ENCODE measurements at regions not wholly inside any gene's neighbourhood (a gene's known extent, or its start where the extent isn't known, plus 50 kb on each side); places are given as distances from the start of the nearest gene placed in this dataset.

GRCh38 chr10:111532139-111532538 lies 455.3 kb downstream of the ADRA2A start:
- no peak for DNase-seq
- Mint-ChIP-seq H3K27ac (no peak overlapping the region), H3K4me1 (no peaks in the 10 kb centered on the region), H3K36me3 (ENCODE audit: low read depth) (no peaks in the 10 kb centered on the region), H3K27me3 (no peaks in the 10 kb centered on the region), H3K4me3 (no peak overlapping the region), H3K9me3 (no peaks in the 10 kb centered on the region)
- CTCF ChIA-PET, result interaction anchor here (0.7 kb wide), 1 partner anchor 255 kb away, joined by 3 read pairs; no protein-coding TSS in a partner anchor
- POLR2A ChIA-PET, result no interaction called here

GRCh38 chr10:111539246-111539645 lies 462.4 kb downstream of the ADRA2A start:
- H3K27ac Mint-ChIP-seq, result no peak overlapping the region
- H3K9me3 Mint-ChIP-seq, result no peaks in the 10 kb centered on the region
- ChIA-PET POLR2A (no interaction called here), CTCF (no interaction called here)
- H3K36me3 Mint-ChIP-seq (ENCODE audit: low read depth), result no peaks in the 10 kb centered on the region
- no peaks in the 10 kb centered on the region for H3K27me3 Mint-ChIP-seq
- no peak overlapping the region for H3K4me3 Mint-ChIP-seq
- no peaks in the 10 kb centered on the region for H3K4me1 Mint-ChIP-seq
- no peak for DNase-seq

GRCh38 chr10:111543854-111544253 lies 467.0 kb downstream of the ADRA2A start:
- Mint-ChIP-seq H3K36me3 (ENCODE audit: low read depth) (no peaks in the 10 kb centered on the region), H3K9me3 (no peaks in the 10 kb centered on the region), H3K4me3 (no peak overlapping the region), H3K27ac (no peak overlapping the region), H3K4me1 (no peaks in the 10 kb centered on the region), H3K27me3 (no peaks in the 10 kb centered on the region)
- POLR2A ChIA-PET, result no interaction called here
- CTCF ChIA-PET, result no interaction called here
- DNase-seq, result no peak

- H3K27ac Mint-ChIP-seq, result no peak overlapping the region
- no peaks in the 10 kb centered on the region for H3K36me3 Mint-ChIP-seq (ENCODE audit: low read depth)
- H3K4me3 Mint-ChIP-seq, result no peak overlapping the region
- POLR2A ChIA-PET, result no interaction called here
- H3K4me1 Mint-ChIP-seq, result no peaks in the 10 kb centered on the region
- no peaks in the 10 kb centered on the region for H3K9me3 Mint-ChIP-seq
- CTCF ChIA-PET, result no interaction called here
- no peaks in the 10 kb centered on the region for H3K27me3 Mint-ChIP-seq
- no peak for DNase-seq
Measured at GRCh38 chr10:111545861-111546605, 469.2 kb downstream of the ADRA2A start.

GRCh38 chr10:111548084-111548726 lies 471.4 kb downstream of the ADRA2A start:
- no peak overlapping the region for H3K27ac Mint-ChIP-seq
- no peaks in the 10 kb centered on the region for H3K9me3 Mint-ChIP-seq
- CTCF ChIA-PET, result interaction anchor here (0.6 kb wide), 1 partner anchor 551 kb away, joined by 3 read pairs; no protein-coding TSS in a partner anchor
- no peaks in the 10 kb centered on the region for H3K4me1 Mint-ChIP-seq
- POLR2A ChIA-PET, result no interaction called here
- H3K4me3 Mint-ChIP-seq, result no peak overlapping the region
- no peaks in the 10 kb centered on the region for H3K36me3 Mint-ChIP-seq (ENCODE audit: low read depth)
- no peaks in the 10 kb centered on the region for H3K27me3 Mint-ChIP-seq
- no peak for DNase-seq

GRCh38 chr10:111551001-111551400 lies 474.2 kb downstream of the ADRA2A start:
- ChIA-PET CTCF (no interaction called here), POLR2A (no interaction called here)
- Mint-ChIP-seq H3K36me3 (ENCODE audit: low read depth) (no peaks in the 10 kb centered on the region), H3K27me3 (no peaks in the 10 kb centered on the region), H3K4me3 (no peak overlapping the region), H3K4me1 (no peaks in the 10 kb centered on the region), H3K27ac (no peak overlapping the region), H3K9me3 (no peaks in the 10 kb centered on the region)
- no peak for DNase-seq

- H3K4me1 Mint-ChIP-seq, result no peaks in the 10 kb centered on the region
- ChIA-PET CTCF (no interaction called here), POLR2A (no interaction called here)
- H3K27ac Mint-ChIP-seq, result no peak overlapping the region
- no peak overlapping the region for H3K4me3 Mint-ChIP-seq
- no peaks in the 10 kb centered on the region for H3K27me3 Mint-ChIP-seq
- H3K36me3 Mint-ChIP-seq (ENCODE audit: low read depth), result no peaks in the 10 kb centered on the region
- DNase-seq, result no peak
- H3K9me3 Mint-ChIP-seq, result no peaks in the 10 kb centered on the region
Measured at GRCh38 chr10:111556666-111557065, 479.8 kb downstream of the ADRA2A start.

GRCh38 chr10:111558211-111558610 lies 481.4 kb downstream of the ADRA2A start:
- CTCF ChIA-PET, result no interaction called here
- H3K36me3 Mint-ChIP-seq (ENCODE audit: low read depth), result no peaks in the 10 kb centered on the region
- no peaks in the 10 kb centered on the region for H3K27me3 Mint-ChIP-seq
- H3K9me3 Mint-ChIP-seq, result no peaks in the 10 kb centered on the region
- no peak overlapping the region for H3K4me3 Mint-ChIP-seq
- no peak overlapping the region for H3K27ac Mint-ChIP-seq
- POLR2A ChIA-PET, result no interaction called here
- no peak for DNase-seq
- no peaks in the 10 kb centered on the region for H3K4me1 Mint-ChIP-seq

- H3K27me3 Mint-ChIP-seq, result peaks cover 3% of the 10 kb centered on the region
- ChIA-PET POLR2A (no interaction called here), CTCF (no interaction called here)
- no peaks in the 10 kb centered on the region for H3K36me3 Mint-ChIP-seq (ENCODE audit: low read depth)
- no peak for DNase-seq
- H3K9me3 Mint-ChIP-seq, result no peaks in the 10 kb centered on the region
- no peak overlapping the region for H3K27ac Mint-ChIP-seq
- H3K4me3 Mint-ChIP-seq, result no peak overlapping the region
- no peaks in the 10 kb centered on the region for H3K4me1 Mint-ChIP-seq
Measured at GRCh38 chr10:111560027-111560426, 483.2 kb downstream of the ADRA2A start.

GRCh38 chr10:111561124-111561523 lies 484.3 kb downstream of the ADRA2A start:
- peaks cover 3% of the 10 kb centered on the region for H3K27me3 Mint-ChIP-seq
- no peaks in the 10 kb centered on the region for H3K36me3 Mint-ChIP-seq (ENCODE audit: low read depth)
- H3K4me1 Mint-ChIP-seq, result no peaks in the 10 kb centered on the region
- POLR2A ChIA-PET, result no interaction called here
- DNase-seq, result no peak
- CTCF ChIA-PET, result no interaction called here
- H3K27ac Mint-ChIP-seq, result no peak overlapping the region
- H3K9me3 Mint-ChIP-seq, result no peaks in the 10 kb centered on the region
- no peak overlapping the region for H3K4me3 Mint-ChIP-seq

GRCh38 chr10:111565542-111565941 lies 488.7 kb downstream of the ADRA2A start:
- Mint-ChIP-seq H3K27me3 (peaks cover 5% of the 10 kb centered on the region), H3K4me3 (no peak overlapping the region), H3K4me1 (no peaks in the 10 kb centered on the region), H3K27ac (no peak overlapping the region), H3K9me3 (no peaks in the 10 kb centered on the region), H3K36me3 (ENCODE audit: low read depth) (no peaks in the 10 kb centered on the region)
- ChIA-PET CTCF (no interaction called here), POLR2A (no interaction called here)
- DNase-seq, result no peak

GRCh38 chr10:111578076-111578475 lies 501.2 kb downstream of the ADRA2A start:
- Mint-ChIP-seq H3K27ac (no peak overlapping the region), H3K27me3 (no peaks in the 10 kb centered on the region), H3K36me3 (ENCODE audit: low read depth) (no peaks in the 10 kb centered on the region), H3K4me3 (no peak overlapping the region), H3K4me1 (no peaks in the 10 kb centered on the region), H3K9me3 (no peaks in the 10 kb centered on the region)
- DNase-seq, result no peak
- CTCF ChIA-PET, result no interaction called here
- POLR2A ChIA-PET, result no interaction called here

- no peaks in the 10 kb centered on the region for H3K27me3 Mint-ChIP-seq
- ChIA-PET CTCF (no interaction called here), POLR2A (no interaction called here)
- H3K36me3 Mint-ChIP-seq (ENCODE audit: low read depth), result no peaks in the 10 kb centered on the region
- no peak for DNase-seq
- H3K9me3 Mint-ChIP-seq, result no peaks in the 10 kb centered on the region
- no peaks in the 10 kb centered on the region for H3K4me1 Mint-ChIP-seq
- H3K27ac Mint-ChIP-seq, result no peak overlapping the region
- no peak overlapping the region for H3K4me3 Mint-ChIP-seq
Measured at GRCh38 chr10:111579473-111579872, 502.6 kb downstream of the ADRA2A start.

- H3K27ac Mint-ChIP-seq, result no peak overlapping the region
- DNase-seq, result no peak
- no peak overlapping the region for H3K4me3 Mint-ChIP-seq
- CTCF ChIA-PET, result interaction anchor here (0.6 kb wide), 1 partner anchor 119 kb away, joined by 3 read pairs; no protein-coding TSS in a partner anchor
- POLR2A ChIA-PET, result no interaction called here
- H3K9me3 Mint-ChIP-seq, result no peaks in the 10 kb centered on the region
- H3K27me3 Mint-ChIP-seq, result no peaks in the 10 kb centered on the region
- H3K36me3 Mint-ChIP-seq (ENCODE audit: low read depth), result no peaks in the 10 kb centered on the region
- no peaks in the 10 kb centered on the region for H3K4me1 Mint-ChIP-seq
Measured at GRCh38 chr10:111590703-111591102, 513.9 kb downstream of the ADRA2A start.
